Skeletal muscle tissue (tissue), 3 donors: ENCODE measurements at regions not wholly inside any gene's neighbourhood (a gene's known extent, or its start where the extent isn't known, plus 50 kb on each side); places are given as distances from the start of the nearest gene placed in this dataset.

ENCODE experiments used
- H3K27ac ChIP-seq: one replicate; pipeline ENCODE4 v1.7.0; 2013; ENCODE audit warnings: mild to moderate bottlenecking, low read depth, low read length, inconsistent platforms
- H3K27me3 ChIP-seq, 3 donors: one replicate each; pipeline ENCODE4 v1.7.0; 2013; ENCODE audit warnings: low read length in 3 of 3; ENCODE audit not compliant: control insufficient read depth in 3 of 3, insufficient read depth in 3 of 3
- H3K36me3 ChIP-seq, 3 donors: one replicate each; pipeline ENCODE4 v1.7.0; 2013; ENCODE audit warnings: low read length in 3 of 3; ENCODE audit not compliant: control insufficient read depth in 3 of 3, insufficient read depth in 3 of 3
- H3K4me1 ChIP-seq, 3 donors: one replicate each; pipeline ENCODE4 v1.7.0; 2013; ENCODE audit warnings: low read length in 3 of 3, mild to moderate bottlenecking in 3 of 3; ENCODE audit not compliant: control insufficient read depth in 3 of 3, insufficient read depth in 3 of 3
- H3K4me3 ChIP-seq, 3 donors: one replicate each; pipeline ENCODE4 v1.7.0; 2013; ENCODE audit warnings: low read length in 3 of 3
- H3K9ac ChIP-seq, 3 donors: one replicate each; pipeline ENCODE4 v1.7.0; 2013; ENCODE audit warnings: low read length in 3 of 3, mild to moderate bottlenecking in 3 of 3, moderate library complexity in 2 of 3, low read depth in 1 of 3
- H3K9me3 ChIP-seq, 3 donors: one replicate each; pipeline ENCODE4 v1.7.0; 2013; ENCODE audit warnings: low read length in 3 of 3; ENCODE audit not compliant: control insufficient read depth in 3 of 3
- donor health status: Osteomylitis.

- no peaks in the 10 kb centered on the region for H3K9me3 ChIP-seq
- no peak overlapping the region for H3K4me3 ChIP-seq
- no peak overlapping the region for H3K9ac ChIP-seq
- H3K36me3 ChIP-seq, result no peaks in the 10 kb centered on the region
- H3K4me1 ChIP-seq, result no peaks in the 10 kb centered on the region
- no peak overlapping the region for H3K27ac ChIP-seq
- H3K27me3 ChIP-seq, result no peaks in the 10 kb centered on the region
Observed at GRCh38 chr3:95246413-95246812, 1183.6 kb downstream of the NSUN3 start.

- Histone ChIP-seq H3K27me3 (no peaks in the 10 kb centered on the region), H3K9ac (no peak overlapping the region)
Observed at GRCh38 chr3:95254061-95254460, 1191.2 kb downstream of the NSUN3 start.

GRCh38 chr3:95254758-95255157, 1191.9 kb downstream of the NSUN3 start:
- no peaks in the 10 kb centered on the region for H3K9me3 ChIP-seq
- no peaks in the 10 kb centered on the region for H3K27me3 ChIP-seq
- no peak overlapping the region for H3K27ac ChIP-seq
- no peak overlapping the region for H3K9ac ChIP-seq
- H3K36me3 ChIP-seq, result no peaks in the 10 kb centered on the region
- H3K4me1 ChIP-seq, result no peaks in the 10 kb centered on the region
- no peak overlapping the region for H3K4me3 ChIP-seq

More at GRCh38 chr3:95254061-95254460, 1191.2 kb downstream of the NSUN3 start:
- Histone ChIP-seq H3K36me3 (no peaks in the 10 kb centered on the region), H3K9me3 (no peaks in the 10 kb centered on the region), H3K27ac (no peak overlapping the region), H3K4me1 (no peaks in the 10 kb centered on the region), H3K4me3 (no peak overlapping the region)

GRCh38 chr3:95265129-95265528, 1202.3 kb downstream of the NSUN3 start:
- no peaks in the 10 kb centered on the region for H3K4me1 ChIP-seq
- H3K4me3 ChIP-seq, result no peak overlapping the region
- H3K36me3 ChIP-seq, result no peaks in the 10 kb centered on the region
- H3K9ac ChIP-seq, result no peak overlapping the region
- no peaks in the 10 kb centered on the region for H3K9me3 ChIP-seq
- no peak overlapping the region for H3K27ac ChIP-seq
- no peaks in the 10 kb centered on the region for H3K27me3 ChIP-seq

- no peaks in the 10 kb centered on the region for H3K4me1 ChIP-seq
- H3K27ac ChIP-seq, result no peak overlapping the region
- no peaks in the 10 kb centered on the region for H3K36me3 ChIP-seq
- H3K9ac ChIP-seq, result no peak overlapping the region
- no peak overlapping the region for H3K4me3 ChIP-seq
- H3K9me3 ChIP-seq, result no peaks in the 10 kb centered on the region
- no peaks in the 10 kb centered on the region for H3K27me3 ChIP-seq
Observed at GRCh38 chr3:95271395-95271794, 1208.5 kb downstream of the NSUN3 start.

- H3K4me1 ChIP-seq, result no peaks in the 10 kb centered on the region
- H3K4me3 ChIP-seq, result no peak overlapping the region
- H3K36me3 ChIP-seq, result no peaks in the 10 kb centered on the region
- H3K27ac ChIP-seq, result no peak overlapping the region
- H3K9ac ChIP-seq, result no peak overlapping the region
- H3K9me3 ChIP-seq, result no peaks in the 10 kb centered on the region
- H3K27me3 ChIP-seq, result no peaks in the 10 kb centered on the region
Observed at GRCh38 chr3:95272166-95272565, 1209.3 kb downstream of the NSUN3 start.

- Histone ChIP-seq H3K4me1 (no peaks in the 10 kb centered on the region), H3K36me3 (no peaks in the 10 kb centered on the region), H3K9ac (no peak overlapping the region), H3K4me3 (no peak overlapping the region), H3K27ac (no peak overlapping the region), H3K9me3 (no peaks in the 10 kb centered on the region), H3K27me3 (no peaks in the 10 kb centered on the region)
Observed at GRCh38 chr3:95272781-95273180, 1209.9 kb downstream of the NSUN3 start.

GRCh38 chr3:95277613-95278012, 1214.8 kb downstream of the NSUN3 start:
- H3K4me1 ChIP-seq, result no peaks in the 10 kb centered on the region
- H3K27me3 ChIP-seq, result no peaks in the 10 kb centered on the region
- no peak overlapping the region for H3K4me3 ChIP-seq
- H3K36me3 ChIP-seq, result no peaks in the 10 kb centered on the region
- no peak overlapping the region for H3K9ac ChIP-seq
- no peaks in the 10 kb centered on the region for H3K9me3 ChIP-seq
- no peak overlapping the region for H3K27ac ChIP-seq

GRCh38 chr3:95280711-95281352, 1218.0 kb downstream of the NSUN3 start:
- Histone ChIP-seq H3K27me3 (no peaks in the 10 kb centered on the region), H3K4me1 (no peaks in the 10 kb centered on the region), H3K36me3 (no peaks in the 10 kb centered on the region), H3K9me3 (no peaks in the 10 kb centered on the region), H3K27ac (no peak overlapping the region), H3K9ac (no peak overlapping the region), H3K4me3 (no peak overlapping the region)

GRCh38 chr3:95289295-95289694, 1226.4 kb downstream of the NSUN3 start:
- H3K9me3 ChIP-seq, result no peaks in the 10 kb centered on the region
- H3K27ac ChIP-seq, result no peak overlapping the region
- no peaks in the 10 kb centered on the region for H3K36me3 ChIP-seq
- no peaks in the 10 kb centered on the region for H3K27me3 ChIP-seq
- H3K4me3 ChIP-seq, result no peak overlapping the region
- no peak overlapping the region for H3K9ac ChIP-seq
- H3K4me1 ChIP-seq, result no peaks in the 10 kb centered on the region
